ENCODE measurements at regions not wholly inside any gene's neighbourhood (a gene's known extent, or its start where the extent isn't known, plus 50 kb on each side); places are given as distances from the start of the nearest gene placed in this dataset.

- DNase-seq (ENCODE audit: low read depth): no peak
Measured at GRCh38 chr10:29119374-29119773, 169.5 kb upstream of the LYZL1 start.

GRCh38 chr10:29120216-29120615, 168.7 kb upstream of the LYZL1 start:
- no peak for DNase-seq (ENCODE audit: low read depth)

DNA sequence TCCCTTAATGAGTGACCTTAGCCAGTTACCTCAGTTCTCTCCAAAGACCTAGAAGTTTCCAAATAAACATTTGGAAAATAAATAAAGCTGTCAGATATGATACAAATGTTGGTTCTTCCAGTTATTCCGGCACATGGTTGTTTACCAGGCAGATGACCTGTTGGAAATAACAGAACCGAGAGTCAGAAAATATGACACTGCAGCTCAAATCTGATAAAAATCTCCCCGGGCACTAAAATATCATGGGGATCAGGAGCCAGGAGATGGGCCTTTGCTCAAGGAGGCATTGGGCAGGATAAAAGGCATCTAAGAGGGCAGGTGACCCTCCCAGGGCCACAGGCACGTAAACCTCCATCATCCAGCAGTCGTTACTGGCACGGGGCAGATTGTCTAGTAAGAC, 164.0 kb upstream of the LYZL1 start:
- DNase-seq (ENCODE audit: low read depth): no peak

DNA sequence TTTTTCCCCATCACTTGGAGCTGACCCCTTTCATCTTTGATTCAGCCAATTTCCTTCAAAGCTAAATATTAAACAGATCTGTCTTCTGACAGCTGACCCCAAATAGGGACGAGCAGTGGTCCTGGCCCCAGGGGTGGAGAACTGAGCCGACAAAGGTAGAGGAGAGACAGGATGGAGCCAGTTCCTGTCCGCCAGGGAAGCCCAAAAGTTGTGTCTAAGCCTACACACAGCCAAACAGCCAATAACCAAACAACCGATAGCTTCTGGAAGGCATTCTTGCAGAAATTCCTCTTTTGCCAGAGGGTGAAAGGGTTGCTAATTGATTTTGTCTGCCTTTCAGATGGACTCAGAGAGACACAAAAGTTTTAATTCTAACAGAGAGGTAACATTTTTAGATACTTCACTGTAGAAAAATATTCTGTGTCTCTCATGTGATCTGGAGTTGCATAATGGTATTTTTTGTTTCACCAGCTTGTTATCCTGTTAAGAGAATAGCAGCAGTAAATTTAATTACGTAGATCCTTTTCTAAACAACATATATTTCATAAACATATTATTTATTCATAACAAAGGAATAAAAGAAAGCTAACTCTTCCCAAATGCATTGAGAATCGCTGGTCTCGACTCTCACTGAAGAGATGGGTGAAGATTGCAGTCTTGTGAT, 161.7 kb upstream of the LYZL1 start:
- no peak for DNase-seq (ENCODE audit: low read depth)

DNA sequence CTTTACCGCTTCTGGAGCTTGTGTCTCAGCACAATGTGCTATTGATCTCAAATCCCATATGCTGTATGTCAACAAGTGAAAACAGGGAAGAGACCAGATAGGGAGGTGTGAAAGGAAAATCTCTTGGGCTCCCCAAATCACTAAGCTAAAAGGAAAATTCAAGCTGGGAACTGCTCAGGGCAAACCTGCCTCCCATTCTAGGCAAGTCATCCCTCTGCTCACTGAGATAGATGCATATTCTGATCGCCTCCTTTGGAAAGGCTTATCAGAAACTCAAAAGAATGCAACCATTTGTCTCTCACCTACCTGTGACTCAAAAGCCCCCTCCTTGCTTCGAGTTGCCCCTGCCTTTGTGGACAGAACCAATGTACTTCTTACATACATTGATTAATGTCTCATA, 161.1 kb upstream of the LYZL1 start:
- DNase-seq (ENCODE audit: low read depth): no peak

GRCh38 chr10:29130190-29130673, 158.6 kb upstream of the LYZL1 start:
- DNase-seq (ENCODE audit: low read depth): no peak

DNA sequence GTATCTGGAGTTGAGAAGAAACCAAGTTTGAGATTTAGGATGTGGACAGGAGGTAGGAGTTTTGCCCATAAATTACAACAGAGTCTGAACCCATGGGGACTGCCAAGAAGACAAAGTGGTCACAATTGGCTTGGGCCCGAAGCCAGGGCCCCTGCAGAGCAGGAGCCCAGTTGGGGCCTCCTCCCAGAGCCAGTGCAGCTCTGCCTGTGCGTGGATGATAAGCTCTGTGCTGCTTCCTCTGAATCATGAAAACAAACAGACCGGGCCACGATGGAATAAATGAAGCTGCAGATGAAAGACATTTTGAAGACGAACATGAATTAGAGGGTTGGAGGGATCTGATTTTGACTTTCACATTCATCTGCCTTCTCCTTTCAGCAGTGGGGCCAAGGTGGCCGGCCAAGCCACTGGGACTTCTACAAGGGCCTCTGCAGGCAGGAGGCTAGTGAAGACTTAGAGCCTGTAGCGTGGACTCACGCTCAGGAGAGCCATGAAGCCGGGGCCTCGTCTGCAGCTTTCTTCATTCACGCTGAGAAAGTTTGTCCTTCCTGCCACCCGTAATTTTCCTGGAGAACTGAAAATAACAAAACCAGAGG, 156.8 kb upstream of the LYZL1 start:
- no peak for DNase-seq (ENCODE audit: low read depth)

DNA sequence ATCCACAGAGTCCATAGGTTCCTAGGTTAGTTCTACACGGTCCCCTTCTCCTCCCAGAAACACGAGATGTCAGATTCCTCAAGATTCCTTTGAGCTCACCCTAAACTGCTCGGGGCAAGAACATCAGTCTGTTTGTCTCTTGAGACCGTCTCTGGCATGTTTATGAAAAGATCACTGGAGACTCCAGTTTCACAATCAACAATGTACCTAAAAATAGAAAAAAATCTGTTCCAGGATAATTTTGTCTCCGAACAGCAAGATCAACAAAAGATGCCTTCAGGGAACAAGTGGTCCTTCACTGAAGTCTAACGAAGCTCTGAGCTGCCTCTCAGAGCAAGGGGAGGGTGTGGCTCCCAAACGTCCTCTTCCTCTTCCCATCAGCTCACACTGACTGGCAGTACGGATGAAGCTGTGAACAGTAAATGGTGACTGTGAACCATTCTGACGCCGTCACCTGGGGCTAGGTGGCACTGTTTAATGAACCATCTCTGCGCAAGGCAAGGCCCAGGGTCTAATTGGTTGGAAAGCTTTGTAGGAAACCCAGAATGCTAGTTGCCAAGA, 156.2 kb upstream of the LYZL1 start:
- DNase-seq (ENCODE audit: low read depth): no peak

DNA sequence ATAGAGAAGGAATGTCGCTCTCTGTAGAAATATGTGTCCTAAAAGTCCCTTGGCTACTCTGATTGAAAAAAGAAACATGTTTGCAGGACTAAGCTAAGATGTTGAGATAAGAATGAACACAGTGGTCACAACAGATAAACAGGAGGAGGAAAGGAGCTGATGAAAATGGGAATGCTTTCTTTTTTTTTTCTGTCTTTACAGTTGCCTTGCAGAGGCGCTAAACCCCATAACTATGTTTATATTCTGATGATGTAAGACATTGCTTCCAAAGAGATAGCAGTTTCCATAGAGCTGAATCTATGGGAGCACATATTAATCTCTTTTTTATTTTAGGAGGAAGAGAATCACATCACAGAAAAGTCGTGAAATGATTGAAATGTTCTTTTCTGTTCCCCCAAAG, 153.5 kb upstream of the LYZL1 start:
- no peak for DNase-seq (ENCODE audit: low read depth)

DNA sequence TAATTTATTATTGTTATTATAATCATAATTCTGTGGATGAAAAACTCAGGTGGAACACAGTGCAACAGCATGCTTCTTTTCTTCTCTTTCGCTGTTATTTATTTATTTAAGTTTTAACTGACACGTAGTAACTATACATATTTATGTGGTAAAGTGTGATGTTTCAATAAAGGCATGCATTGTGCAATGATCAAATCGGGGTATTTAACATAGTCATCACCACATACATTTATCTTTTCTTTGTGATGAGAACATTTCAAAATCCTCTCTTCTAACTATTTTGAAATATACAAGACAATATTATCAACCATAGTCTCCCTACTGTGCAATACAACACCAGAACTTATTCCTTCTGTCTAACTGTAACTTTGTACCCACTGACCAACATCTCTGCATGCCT, 152.5 kb upstream of the LYZL1 start:
- DNase-seq (ENCODE audit: low read depth): no peak

GRCh38 chr10:29140151-29140550, 148.7 kb upstream of the LYZL1 start:
- no peak for DNase-seq (ENCODE audit: low read depth)

DNA sequence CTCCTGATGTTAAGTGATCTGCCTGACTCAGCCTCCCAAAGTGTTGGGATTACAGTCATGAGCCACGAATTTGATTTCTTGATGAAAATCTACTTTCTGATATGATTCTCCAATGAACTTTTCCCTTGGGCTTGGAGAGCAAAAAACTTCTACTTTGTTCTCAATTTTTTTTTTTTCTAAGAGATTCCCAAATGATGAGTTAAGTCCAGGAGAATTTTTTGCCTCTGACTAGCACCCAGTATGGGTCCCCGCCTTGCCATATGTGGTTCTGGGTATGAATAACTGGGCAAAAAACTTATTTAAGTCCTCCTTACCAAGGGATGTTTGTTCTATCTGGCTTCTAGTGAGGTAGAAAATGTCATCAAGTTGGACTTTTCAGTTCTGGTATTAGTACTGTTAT, 147.9 kb upstream of the LYZL1 start:
- no peak for DNase-seq (ENCODE audit: low read depth)

DNA sequence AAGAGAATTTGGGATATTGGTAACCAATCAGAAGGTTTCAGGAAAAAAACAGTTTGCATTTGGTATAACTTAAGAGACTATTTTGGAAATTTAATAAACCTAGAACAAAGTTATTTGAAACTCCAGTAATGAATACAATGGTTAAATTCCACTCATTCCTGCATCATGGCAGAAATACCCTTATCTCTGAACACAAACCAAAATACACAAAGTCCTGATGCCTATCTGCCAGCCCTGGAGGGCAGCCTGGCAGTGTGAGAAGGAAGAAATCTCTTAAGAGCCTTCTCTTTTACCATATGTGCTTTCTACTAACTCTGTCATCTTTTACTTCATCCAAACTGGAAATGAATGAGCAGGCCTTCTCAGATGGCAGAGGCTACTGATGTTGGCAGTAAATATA, 147.1 kb upstream of the LYZL1 start:
- DNase-seq (ENCODE audit: low read depth): no peak

- DNase-seq (ENCODE audit: low read depth): no peak
Measured at GRCh38 chr10:29142516-29143314, 146.2 kb upstream of the LYZL1 start.

DNA sequence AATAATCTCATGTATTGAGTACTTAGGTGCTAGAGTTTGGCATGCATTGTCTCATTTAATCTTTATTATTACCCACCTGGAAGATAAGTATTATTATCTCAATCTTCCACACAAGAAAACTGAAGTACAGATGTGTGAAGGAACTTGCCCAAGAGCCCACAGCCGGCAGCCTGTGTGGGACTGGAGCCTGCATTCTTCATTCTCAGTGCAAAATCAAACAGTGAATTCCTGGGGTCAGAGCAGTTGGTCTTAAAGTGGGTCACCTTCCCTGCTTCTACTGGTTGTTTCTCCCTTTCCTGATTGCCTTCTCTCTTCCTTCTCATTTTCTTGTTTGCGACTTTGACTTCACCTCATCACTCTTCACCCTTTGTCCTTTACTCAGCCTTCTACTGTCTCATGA, 144.7 kb upstream of the LYZL1 start:
- no peak for DNase-seq (ENCODE audit: low read depth)

- no peak for DNase-seq (ENCODE audit: low read depth)
Measured at GRCh38 chr10:29146311-29147100, 142.4 kb upstream of the LYZL1 start.

- no peak for DNase-seq (ENCODE audit: low read depth)
Measured at GRCh38 chr10:29150010-29150409, 138.9 kb upstream of the LYZL1 start.

DNA sequence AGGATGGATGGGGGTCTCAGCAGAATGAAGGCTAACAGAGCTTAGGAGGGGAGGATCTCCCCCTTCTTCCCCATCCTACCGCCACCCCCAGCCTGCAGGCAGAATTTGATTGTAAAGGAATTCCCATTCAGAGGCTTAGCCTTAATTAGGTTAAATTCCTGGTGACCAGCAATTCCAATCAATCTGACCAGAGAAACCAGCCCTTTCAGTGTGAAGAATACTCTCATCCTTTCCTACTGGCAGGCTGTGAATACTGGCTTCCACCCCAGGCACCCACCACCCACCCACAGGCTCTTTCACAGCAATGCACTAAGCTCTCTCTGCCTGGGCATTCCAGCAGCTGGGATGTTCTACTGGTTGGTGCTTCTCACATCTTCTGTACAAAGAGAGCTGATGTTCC, 137.9 kb upstream of the LYZL1 start:
- no peak for DNase-seq (ENCODE audit: low read depth)

DNA sequence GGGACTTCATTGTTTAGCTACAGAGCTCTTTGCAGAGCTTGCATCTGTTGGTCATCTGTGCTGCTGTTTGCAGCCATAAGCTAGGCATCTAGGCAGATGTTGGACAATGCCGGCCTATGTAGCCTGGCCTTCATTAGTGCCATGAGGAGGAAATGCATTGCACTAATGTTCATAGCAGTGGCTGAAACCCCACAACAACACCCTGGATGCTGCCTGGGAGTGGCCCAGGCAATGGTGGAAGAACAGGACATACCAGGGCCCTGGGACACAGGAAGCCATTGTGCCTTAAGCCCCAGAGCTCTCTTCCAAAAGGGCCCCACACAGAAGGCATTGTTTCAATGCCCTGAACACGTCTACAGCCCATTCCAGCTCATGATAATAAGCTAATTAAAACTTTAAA, 131.5 kb upstream of the LYZL1 start:
- no peak for DNase-seq (ENCODE audit: low read depth)

DNA sequence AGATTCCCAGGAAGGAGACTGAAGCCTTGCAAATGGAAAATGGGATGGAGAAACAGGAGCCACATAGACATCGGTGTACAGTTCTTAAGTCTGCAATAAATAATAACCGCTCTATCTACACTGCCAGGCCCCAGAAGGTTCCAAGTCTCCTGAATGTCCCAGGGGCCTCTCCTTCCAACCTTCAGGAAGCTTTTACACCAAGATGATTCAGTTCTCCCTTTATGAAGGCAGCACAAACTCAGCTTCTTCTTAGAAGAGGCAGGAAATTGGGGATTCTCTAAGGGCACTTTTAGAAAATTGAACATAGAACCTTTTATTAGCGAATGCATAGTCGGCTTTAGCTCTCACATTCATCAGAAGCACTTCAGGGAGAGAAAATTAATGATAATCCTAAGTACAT, 130.8 kb upstream of the LYZL1 start:
- no peak for DNase-seq (ENCODE audit: low read depth)

DNA sequence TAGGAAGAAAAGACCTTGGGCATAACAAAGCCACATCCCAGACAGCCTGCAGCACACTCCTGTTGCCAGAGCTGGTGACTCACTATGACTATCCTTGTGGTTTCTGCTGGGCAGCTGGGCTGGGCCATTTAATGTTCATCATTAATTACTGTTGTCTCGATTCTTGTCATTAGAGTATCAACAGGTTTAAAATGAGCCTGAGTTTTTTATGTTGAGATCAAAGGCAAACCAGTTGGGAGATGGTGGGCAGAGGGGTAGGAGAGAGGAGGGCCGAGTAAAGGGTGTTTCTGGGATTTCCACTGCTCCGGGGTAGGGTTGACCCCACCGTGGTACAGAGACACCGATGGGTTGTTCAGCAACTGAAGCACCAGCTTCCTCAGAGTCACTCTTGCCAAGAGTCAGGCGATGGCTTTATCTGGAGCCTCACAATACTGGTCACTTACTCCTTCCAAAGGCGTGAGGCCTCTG, 128.7 kb upstream of the LYZL1 start:
- no peak for DNase-seq (ENCODE audit: low read depth)

DNA sequence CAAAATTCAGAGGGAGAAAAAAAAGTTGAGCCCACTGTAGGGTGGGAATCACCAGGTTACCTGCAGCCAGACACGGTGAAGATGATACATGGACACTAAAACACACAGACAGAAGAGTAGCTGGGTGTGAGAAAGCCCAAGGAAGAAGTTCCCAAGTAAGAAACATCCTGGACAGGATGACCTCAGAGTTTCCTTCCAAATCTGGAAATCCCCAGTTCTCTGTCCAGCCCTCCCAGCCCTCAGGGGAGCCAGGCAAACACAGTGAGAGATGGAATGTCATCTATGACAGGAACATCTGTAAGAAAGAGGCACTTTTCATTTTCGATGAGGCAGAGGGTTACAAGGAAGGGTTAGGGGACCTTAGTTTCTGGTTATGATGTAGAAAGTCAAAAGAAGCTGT, 125.1 kb upstream of the LYZL1 start:
- no peak for DNase-seq (ENCODE audit: low read depth)

Measured in stimulated activated CD8-positive, alpha-beta memory T cell treated with anti-CD3 and anti-CD28 coated beads, Interleukin-4, amount 100 ng/mL, for 24 hours (primary cell).